Chondrocyte (in vitro differentiated cells): ENCODE measurements at regions not wholly inside any gene's neighbourhood (a gene's known extent, or its start where the extent isn't known, plus 50 kb on each side); places are given as distances from the start of the nearest gene placed in this dataset.

Experiments used
- DNase-seq: peaks from one replicate; pipeline ENCODE4 v3.0.0; 2021; ENCODE audit warnings: mixed read lengths, low spot score
- H3K27ac Mint-ChIP-seq: one replicate; pipeline ENCODE4 v1.8.0; 2021; ENCODE audit warnings: mild to moderate bottlenecking, moderate library complexity, mixed read lengths; ENCODE audit not compliant: unreplicated experiment
- H3K27me3 Mint-ChIP-seq: 2 replicates; pipeline ENCODE4 v1.8.0; 2021; ENCODE audit warnings: low read depth, mixed read lengths
- H3K36me3 Mint-ChIP-seq: 2 replicates; pipeline ENCODE4 v1.8.0; 2021; ENCODE audit warnings: low read depth, mixed read lengths
- H3K4me1 Mint-ChIP-seq: 2 replicates; pipeline ENCODE4 v1.8.0; 2021; ENCODE audit warnings: low read depth, mild to moderate bottlenecking, mixed read lengths
- H3K4me3 Mint-ChIP-seq: one replicate; pipeline ENCODE4 v1.8.0; 2021; ENCODE audit warnings: mild to moderate bottlenecking, moderate library complexity, mixed read lengths; ENCODE audit not compliant: unreplicated experiment
- H3K9me3 Mint-ChIP-seq: 2 replicates; pipeline ENCODE4 v1.8.0; 2021; ENCODE audit warnings: low read depth, mixed read lengths
- TF ChIP-seq, protein P1 (sequence below): fragments of 200-600 bp; sonication (generic); IDR thresholded peaks from 2 replicates; pipeline ENCODE4 v1.5.0; 2021; ENCODE audit warnings: antibody characterized with exemption, mild to moderate bottlenecking, moderate library complexity

DNA sequence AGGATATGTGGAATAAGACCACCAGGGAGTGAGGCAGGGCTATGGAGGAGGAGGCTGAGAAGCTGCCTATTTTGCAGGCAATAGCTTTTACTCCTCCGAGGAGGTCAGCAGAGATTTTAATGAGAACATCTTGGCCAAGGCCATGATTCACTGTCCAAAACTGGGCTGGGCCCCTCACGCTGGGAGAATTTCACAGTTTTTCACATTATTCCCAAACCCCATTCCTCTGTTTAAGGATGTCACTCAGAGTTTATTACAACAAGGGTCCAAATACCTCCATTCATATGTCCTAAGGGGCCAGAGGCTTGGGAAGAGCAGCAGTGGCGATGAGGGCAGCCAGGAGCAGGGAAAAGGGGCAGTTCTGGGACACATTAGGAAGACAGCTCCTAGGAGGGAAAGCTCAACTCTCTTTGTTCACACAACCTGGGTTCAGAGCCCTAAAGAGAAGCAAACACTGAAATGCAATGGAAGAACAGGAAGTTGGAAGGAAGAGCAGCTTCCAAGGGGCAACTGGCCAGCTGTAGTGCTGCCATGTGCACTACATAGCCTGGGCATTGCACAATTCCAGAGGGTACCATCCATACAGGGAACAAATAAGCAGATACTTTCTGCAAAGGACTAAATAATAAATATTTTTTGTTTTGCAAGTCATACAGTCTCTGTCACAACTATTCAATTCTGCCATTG lies 283.2 kb downstream of the NUAK1 start:
- Mint-ChIP-seq H3K27me3 (no peaks in the 10 kb centered on the region), H3K36me3 (peaks cover 6% of the 10 kb centered on the region), H3K4me3 (no peak overlapping the region), H3K9me3 (peaks cover 3% of the 10 kb centered on the region), H3K4me1 (no peaks in the 10 kb centered on the region), H3K27ac (no peak overlapping the region)
- TF ChIP-seq, protein P1, sequence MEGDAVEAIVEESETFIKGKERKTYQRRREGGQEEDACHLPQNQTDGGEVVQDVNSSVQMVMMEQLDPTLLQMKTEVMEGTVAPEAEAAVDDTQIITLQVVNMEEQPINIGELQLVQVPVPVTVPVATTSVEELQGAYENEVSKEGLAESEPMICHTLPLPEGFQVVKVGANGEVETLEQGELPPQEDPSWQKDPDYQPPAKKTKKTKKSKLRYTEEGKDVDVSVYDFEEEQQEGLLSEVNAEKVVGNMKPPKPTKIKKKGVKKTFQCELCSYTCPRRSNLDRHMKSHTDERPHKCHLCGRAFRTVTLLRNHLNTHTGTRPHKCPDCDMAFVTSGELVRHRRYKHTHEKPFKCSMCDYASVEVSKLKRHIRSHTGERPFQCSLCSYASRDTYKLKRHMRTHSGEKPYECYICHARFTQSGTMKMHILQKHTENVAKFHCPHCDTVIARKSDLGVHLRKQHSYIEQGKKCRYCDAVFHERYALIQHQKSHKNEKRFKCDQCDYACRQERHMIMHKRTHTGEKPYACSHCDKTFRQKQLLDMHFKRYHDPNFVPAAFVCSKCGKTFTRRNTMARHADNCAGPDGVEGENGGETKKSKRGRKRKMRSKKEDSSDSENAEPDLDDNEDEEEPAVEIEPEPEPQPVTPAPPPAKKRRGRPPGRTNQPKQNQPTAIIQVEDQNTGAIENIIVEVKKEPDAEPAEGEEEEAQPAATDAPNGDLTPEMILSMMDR: no peak
- no peak for DNase-seq

DNA sequence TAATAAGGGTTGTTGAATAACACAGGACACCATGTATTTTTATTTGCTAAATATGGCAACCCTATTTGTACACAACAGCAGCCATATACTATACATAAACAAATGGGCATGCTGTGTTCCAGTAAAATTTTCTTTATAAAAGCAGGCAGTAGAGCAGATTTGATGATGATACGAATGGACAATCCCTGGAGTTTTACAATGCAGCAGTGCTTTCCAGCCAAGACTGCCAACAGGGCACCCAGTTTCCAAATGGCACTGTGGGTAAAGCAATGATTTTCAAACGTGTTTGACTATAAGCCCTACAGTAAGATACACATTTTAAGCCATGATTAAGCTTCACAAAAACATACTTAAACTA lies 282.7 kb downstream of the NUAK1 start:
- H3K4me1 Mint-ChIP-seq: no peaks in the 10 kb centered on the region
- DNase-seq: no peak
- peaks cover 3% of the 10 kb centered on the region for H3K9me3 Mint-ChIP-seq
- TF ChIP-seq, protein P1: no peak
- H3K36me3 Mint-ChIP-seq: peaks cover 3% of the 10 kb centered on the region
- H3K27ac Mint-ChIP-seq: no peak overlapping the region
- no peaks in the 10 kb centered on the region for H3K27me3 Mint-ChIP-seq
- H3K4me3 Mint-ChIP-seq: no peak overlapping the region

DNA sequence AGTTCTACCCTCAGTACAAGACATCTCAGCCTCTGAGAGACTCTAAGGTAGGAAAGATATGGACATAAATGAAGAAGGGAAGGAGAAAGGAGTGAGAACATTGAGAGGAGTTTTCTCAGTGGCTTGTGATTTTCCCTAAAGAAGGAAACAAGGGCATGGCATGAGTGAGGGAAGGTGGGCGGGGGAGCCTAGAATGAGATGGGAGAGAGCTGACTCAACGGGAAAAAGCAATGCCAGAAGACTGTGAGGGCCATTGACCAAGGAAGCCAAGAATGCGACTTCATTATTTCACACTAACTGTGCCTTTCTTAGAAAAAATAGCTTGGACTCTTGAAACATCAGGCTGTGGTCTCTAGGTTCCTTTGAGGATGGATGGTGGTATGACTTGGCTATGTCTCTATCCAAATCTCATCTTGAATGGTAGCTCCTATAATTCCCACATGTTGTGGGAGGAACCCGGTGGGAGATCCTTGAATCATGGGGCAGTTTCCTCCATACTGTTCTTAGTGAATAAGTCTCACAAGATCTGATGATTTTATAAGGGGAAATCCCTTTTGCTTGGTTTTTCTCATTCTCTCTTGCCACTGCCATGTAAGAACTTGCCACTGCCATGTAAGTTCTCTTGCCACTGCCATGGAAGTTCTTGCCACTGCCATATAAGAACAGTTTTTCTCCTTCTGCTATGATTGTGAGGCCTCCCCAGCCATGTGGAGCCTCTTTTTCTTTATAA lies 279.6 kb downstream of the NUAK1 start:
- no peak for DNase-seq
- peaks cover 6% of the 10 kb centered on the region for H3K36me3 Mint-ChIP-seq
- H3K9me3 Mint-ChIP-seq: peaks cover 13% of the 10 kb centered on the region
- peaks cover 6% of the 10 kb centered on the region for H3K4me1 Mint-ChIP-seq
- no peak overlapping the region for H3K4me3 Mint-ChIP-seq
- H3K27me3 Mint-ChIP-seq: no peaks in the 10 kb centered on the region
- TF ChIP-seq, protein P1: no peak
- no peak overlapping the region for H3K27ac Mint-ChIP-seq

DNA sequence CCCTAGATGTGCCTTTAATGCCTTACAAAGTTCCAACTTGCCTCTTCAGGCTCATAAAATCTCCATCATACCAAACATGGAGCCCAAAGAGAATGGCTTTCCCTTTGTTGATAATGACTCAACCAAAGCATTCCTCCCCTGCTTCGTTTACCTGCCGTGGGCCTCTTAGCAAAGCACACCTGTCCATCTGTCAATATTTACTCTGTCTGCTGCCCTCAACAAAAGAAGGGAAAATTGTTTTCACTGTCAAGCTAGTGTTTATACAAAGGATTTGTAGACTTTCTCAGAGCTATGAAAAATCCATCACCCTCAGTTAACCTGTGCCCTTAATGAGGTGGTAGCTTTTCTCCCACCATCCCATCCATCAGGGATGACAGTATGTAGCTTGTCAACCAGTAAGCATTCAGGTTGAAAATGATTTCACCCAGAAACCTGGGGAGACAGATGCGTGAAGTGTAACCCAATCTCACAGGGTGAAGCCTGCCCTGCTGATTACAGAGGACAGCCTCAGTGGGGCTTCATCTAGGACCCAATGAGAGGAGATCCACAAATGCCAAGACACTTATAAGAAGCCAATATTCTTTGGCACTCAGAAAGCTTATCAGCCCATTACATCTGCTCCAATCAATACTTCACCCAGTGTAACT lies 278.1 kb downstream of the NUAK1 start:
- H3K27me3 Mint-ChIP-seq: no peaks in the 10 kb centered on the region
- no peak overlapping the region for H3K4me3 Mint-ChIP-seq
- TF ChIP-seq, protein P1: no peak
- H3K27ac Mint-ChIP-seq: no peak overlapping the region
- no peak for DNase-seq
- H3K36me3 Mint-ChIP-seq: peaks cover 6% of the 10 kb centered on the region
- peaks cover 6% of the 10 kb centered on the region for H3K4me1 Mint-ChIP-seq
- H3K9me3 Mint-ChIP-seq: peaks cover 13% of the 10 kb centered on the region

DNA sequence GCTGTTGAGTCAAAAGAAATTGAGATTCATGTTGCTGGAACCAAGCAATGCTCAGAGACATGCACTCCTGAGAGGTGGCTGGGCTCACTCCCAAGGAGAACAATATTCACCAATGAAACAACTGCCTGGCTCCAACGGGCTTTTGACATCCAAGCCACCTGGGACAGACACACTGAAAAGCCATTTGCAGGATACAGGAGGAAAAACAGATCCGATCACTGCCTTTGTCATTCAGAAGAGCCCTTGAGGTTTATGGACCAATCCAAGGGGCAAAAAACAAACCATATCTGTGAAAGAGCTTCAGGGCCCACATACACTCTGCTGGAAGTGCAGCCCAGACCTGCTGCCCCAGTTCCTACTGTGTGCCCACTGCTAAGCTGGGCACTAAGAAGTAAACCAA lies 277.5 kb downstream of the NUAK1 start:
- Mint-ChIP-seq H3K27ac (no peak overlapping the region), H3K4me1 (peaks cover 6% of the 10 kb centered on the region), H3K36me3 (peaks cover 6% of the 10 kb centered on the region), H3K4me3 (no peak overlapping the region), H3K9me3 (peaks cover 13% of the 10 kb centered on the region), H3K27me3 (no peaks in the 10 kb centered on the region)
- TF ChIP-seq, protein P1: no peak
- no peak for DNase-seq
